Left hindlimb (tissue), 1 donor: ENCODE measurements at regions not wholly inside any gene's neighbourhood (a gene's known extent, or its start where the extent isn't known, plus 50 kb on each side); places are given as distances from the start of the nearest gene placed in this dataset.

Source experiments
- DNase-seq: peaks from one replicate; pipeline ENCODE4 v3.0.0-alpha.2; 2018

DNA sequence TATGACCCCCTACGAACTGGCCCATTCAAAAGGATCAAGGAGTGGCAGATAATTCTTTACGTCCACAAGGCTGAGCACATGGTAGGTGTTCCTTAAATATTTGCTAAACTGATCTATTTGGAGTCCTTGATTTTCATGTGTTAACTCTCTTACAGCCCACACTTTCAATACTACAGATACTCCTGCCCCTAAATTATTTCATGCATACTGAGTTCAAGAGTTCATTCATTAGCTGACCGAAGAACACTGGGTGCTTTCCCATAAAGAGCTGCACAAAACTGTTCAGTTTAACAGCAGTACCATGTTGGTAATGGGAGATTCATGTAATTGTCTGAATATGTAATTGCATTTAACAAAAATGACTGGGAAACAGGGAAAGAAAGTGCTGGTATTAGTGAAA is 170.5 kb upstream of the ADO start:
- no peak for DNase-seq

DNA sequence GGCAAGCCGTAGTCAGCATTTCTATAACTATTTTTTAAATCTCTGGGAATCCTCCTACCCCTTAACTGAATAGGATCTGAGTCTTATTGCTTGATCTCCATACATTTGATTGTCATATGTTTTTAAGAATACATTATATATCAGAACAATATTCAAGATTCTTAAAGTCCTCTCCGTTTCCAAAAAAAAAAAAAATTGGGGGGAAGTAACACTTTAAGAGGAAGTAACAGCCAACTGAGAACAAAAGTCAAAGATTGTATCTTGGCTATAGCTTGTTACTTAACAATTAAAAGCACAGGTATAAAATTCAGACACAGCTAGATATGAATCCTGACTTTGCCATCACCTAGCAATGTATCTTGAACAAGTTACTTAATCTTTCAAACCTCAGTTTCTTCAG is 169.9 kb upstream of the ADO start:
- no peak for DNase-seq

DNA sequence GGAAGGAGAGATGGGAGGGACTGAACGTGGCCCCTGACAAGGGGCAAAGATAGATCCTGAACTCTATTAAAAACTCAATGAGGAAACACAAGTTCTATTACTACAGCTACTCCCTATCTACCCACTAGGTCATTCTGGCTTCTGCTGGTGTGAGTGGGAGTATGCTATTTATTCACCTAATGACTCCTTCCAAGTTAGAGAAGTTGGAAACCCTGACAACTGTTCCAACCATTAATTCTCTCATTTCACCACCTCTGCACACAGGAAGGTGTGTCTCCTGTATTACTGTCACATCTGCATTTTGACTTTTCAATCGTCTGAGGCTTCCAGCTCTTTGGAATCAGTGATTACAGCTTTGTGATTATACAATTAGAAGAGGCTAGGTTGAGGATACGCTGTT is 169.4 kb upstream of the ADO start:
- DNase-seq = no peak

DNA sequence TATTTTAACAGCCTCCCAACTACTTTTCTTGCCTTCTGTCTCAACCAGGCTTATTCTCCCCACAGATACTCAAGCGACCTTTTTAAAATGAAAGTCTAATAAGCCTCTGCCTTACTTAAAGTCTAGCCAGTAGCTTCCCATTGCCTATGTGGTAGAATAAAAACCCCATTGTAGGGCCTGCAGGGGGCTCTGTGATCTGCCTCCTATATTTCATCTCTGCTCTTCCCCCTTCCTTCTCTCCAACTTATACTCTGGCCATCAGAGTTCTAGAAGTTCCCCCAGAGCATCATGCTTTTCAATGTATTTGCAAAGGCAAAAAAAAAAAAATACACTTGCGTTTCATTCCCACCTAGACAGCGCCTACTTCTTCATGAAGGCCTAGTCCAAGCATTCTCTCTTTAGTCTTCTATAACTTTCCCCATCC is 167.7 kb upstream of the ADO start:
- DNase-seq = no peak

DNA sequence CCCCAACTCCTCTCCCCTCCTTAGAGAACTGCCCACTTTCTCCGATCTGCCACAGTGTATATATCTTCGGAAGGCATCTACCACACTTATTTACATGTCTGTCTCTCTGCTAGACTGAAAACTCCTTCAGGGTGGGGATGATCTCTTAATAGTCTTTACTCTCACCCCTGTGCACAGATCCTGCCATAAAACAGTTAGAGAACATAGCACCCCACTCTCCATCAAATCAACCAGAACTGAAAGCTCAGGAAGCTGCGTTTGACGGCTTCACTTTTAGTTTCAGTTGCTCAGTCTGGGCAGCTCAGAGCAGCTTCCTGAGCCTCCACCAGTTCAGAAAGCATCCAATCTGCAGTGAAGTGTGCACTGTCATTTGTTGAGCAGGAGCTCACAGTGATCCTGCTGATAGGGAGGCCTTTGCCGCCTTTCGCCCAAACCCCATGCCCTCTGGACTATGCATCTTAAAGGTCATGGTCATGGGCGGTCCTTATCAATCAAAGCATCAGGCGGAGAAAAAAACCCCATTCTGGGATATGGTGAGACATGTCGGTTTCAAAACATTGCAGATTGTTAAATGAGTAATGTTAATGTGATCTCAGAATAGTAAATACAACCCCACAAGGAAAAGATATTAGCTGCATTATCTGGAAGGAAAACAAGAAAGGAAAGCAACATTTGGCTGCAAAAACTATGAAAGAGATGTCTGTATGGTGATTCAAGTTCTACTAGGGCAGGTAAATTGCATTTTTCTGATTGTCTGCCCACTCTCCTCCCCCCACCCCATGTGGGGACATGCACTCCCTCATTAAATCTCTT is 167.1 kb upstream of the ADO start:
- DNase-seq = no peak

DNA sequence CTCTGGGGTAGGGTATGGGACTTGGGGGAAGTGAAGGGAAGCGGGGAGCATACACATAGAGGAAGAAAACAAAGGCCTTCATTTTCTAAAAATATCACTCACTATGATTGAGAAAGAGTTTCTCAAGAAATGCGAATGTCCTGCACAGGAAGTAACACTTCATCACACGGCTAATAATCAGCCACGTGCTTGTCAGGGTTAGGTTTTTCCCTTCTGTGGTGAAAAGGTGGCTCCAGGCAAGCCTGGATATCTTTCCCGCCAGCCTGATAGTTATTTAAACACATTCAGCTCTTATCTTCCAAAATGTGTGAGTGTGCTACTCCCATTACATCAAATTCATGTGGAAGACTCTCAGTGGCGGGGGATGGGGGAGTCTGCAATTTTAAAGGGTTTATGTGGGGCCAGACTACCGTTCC is 166.4 kb upstream of the ADO start:
- no peak for DNase-seq

DNA sequence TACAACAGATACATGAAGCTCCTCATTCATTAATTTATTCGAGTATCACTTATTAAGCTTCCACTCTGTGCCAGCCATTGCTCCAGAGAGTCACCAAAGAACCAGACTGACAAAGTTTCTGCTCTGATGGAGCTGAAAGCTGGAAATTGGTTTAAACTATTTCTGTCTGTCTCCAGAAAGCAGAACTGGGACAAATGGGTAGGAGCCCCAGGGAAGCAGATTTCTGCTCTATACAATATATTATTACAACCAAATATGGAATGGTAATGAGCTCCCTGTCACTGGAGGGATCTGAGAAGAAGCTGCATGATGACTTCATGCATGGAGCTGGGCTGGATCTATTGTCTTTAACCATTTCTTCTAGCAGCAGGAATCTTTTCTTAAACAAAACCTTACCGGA is 165.4 kb upstream of the ADO start:
- no peak for DNase-seq

DNA sequence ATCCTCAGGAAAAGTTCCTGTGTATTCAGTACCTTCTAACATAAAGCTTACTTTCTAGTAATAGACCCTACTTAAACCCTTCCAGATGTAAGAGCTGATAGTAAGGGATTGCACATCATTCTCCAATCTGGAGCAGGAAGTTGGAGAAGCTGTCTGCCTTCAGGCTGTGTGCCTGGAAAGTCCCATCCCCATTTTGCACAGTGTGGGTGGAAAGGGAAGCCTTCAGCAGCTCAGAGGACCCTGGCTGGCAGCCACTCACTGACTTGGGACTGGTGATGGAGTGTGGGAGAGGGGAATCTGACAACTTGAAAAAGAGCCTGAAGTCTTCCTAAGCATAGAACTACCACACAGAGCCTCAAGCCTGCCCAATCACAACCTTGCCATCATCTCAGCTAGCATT is 164.1 kb upstream of the ADO start:
- DNase-seq = peak; percentile 61

DNA sequence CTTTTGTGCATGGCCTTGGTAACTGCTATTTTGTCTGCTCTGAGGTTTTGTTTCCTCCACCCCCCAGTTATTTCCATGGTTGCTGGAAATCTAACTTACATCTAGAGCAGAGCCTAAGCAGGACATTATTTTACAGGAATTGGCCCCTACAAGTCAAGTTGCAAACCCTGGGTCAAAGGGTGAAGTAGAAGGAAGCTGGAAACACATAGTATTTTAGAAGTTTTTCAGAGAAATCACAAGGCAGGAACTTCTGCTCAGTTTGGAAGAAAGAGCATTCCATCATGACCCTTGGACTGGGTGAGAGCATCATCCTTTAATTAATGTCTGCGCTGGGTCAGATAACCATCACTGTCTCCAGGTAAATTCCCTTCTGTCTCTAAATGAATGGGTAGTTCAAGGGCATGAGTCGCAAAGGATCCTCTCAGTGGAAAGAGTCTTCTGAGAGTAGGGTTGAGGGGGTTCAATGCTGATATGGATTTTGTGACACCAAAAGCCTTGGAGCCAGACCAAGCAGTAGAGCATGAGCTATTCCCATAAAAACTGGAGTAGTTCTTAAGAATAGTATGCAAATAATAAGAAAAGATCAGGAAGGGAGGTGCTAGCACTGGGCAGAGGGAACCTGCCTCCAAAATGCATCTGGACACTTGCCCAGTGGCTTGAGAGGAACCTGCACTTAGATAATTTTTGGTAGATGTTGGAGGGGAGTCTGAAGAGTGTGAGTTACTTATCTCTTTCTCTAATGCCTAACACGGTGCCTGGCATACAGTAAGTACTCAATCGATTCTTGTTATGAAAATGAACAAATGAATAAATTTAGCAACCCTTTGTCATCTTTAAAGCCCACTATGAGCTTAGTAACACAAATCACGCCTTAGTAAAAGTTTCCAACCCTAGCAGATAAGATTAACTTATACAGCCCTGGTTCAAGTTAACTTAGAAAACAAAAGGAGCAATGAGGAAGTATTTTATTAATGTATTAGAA is 160.6 kb upstream of the ADO start:
- DNase-seq = no peak

DNA sequence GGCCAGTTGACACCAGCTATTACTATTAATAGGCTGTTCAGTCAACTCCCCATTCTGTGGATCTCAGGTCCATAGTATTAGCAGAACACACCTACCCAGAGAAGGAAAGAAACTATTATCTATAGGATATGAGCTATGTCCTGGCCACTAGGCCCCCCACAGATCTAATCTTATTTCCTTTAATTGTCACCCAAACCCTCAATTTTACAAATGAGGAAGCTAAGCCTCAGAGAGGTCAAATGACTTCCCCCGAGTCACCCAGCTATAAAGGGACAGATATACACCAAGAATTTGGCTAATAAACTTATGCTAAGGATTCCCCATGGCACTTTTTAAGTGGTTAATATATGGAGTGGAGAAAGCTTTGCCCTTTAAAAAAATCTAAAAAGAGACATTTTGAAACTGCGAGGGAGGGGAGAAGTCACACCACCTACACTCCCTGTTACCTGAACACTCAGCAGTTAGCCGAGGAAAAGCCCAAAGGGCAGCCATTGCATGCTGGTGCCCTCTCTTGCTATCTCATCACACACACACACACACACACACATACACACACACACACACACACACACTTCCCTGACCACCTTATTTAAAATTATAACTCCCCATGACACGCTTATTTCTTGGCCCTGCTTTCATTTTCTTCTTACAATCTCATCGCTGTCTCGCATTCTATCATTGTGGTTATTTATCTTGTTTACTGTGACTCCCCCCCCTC is 157.0 kb upstream of the ADO start:
- DNase-seq = no peak

DNA sequence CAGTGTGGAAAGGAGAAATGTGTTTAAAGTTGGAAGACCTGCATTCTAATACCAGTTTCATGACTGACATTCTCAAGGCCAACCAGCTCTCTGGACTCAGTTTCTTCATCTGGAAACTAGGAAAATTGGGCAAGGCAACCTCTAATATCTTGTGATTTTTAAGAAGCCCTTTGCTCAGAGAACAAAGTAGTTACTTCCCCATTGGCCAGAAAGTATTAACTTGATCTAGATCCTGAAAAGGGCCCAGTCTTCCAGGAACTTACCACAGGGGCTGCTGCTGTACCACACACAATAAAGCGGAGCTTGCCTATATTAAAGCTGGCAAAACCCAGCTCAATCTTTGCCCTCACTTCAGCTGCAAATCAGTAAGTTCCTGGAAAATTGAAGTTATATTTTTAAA is 155.6 kb upstream of the ADO start:
- DNase-seq = no peak

DNA sequence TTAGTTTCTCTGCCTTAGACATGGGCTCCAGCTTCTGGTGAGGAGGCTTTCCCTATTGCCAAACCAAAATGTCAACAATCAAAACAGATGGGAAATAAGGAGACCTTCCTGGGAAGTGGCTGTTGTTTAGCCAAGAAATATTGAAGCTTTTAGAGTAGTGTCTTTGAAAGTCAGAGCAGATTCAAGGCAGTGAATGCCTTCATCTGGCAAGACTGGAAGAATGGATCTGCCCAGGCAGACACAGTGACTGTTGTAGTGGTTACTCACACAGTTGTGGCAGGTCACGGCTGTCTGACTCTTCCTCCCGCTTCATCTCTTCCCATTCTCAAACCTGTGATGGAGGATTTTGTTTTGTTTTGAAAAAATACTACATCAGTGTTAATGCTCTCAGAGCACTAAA is 154.1 kb upstream of the ADO start:
- no peak for DNase-seq

DNA sequence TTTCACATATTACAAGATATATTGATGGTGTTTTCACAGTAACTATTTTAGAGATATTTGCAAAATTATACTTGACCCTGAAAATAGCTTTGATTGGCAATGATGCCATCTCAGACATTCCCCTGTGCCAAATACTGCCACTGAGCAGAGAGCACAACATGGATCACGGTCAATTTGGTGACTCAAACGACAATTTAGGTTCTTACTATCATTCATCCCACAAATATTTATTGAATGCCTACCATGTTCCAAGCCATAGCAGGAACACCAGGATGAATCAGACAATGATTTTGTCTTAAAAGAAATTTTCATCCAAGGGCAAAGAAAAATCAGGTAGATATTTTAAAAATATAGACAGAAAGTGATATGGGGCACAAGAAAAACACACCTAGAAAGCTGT is 153.2 kb upstream of the ADO start:
- no peak for DNase-seq

DNA sequence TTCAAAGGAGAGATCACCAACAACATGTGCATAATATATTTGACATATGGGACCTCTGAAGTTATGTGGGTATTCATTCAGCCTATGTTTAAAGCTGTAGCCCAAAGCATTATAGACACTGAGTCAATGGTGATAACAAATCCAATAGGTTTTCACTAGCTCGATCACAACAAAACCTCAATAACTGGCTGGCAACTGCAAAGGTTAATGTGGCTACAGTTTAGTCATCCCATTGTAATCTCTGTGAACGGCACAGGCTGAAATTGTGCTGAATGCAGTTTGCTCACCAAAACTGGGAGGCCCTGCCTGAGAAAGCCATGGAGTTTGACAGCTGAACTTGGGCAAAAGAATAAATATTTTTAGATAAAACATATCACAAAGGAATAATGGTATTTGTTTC is 152.4 kb upstream of the ADO start:
- no peak for DNase-seq

DNA sequence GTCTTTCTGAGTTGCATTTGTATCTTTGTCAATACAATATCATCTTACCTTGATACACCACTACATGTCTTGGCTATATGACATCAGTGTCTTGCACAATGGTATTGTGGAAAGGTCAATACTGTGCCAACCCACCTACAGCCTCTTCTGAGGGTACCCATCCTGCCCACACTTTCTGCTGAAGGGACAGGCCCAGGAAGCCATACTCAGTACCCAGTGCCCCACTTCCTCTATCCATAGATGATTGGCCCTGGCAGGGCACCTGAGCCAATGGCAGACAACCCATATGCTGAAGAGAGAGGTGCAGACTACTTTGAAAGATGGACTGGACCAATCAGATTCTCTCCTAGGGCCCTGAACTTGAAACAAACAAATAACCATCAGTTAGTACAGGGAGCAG is 152.0 kb upstream of the ADO start:
- no peak for DNase-seq

DNA sequence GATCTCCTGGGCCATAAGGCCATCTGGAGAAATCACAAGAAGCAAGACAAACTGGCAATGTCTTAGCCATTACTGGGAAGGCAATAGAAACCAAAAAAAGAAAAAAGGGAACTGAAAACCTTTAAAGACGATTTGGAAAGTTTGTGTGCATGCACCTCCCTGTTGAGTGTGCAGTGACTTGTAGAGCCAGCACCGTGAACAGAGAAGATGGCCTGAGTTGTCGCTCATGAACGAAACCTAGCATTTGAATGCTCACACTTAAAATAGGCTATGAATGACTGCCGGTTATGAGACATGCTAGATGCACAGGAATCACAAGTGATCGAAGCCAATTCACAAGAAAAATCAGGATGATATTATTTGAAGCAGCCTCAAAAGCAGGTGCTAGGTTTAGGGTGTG is 151.3 kb upstream of the ADO start:
- DNase-seq = no peak

DNA sequence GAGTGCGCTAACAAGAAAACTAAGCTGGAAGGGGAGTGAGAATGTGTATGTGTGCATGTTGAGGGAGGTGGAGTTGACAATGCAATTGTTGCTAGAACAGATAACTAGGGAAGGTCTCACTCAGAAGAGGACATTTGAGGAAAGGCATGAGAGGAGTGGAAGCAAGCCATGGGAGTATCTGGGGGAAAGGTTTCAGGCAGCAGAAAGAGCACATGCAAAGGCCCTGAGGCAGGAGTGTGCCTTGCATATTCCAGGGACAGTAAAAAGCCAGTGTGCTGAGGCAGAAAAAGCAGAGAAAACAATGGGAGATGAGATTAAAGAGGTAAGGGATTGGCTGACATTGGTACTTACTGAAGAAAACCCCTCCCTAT is 149.6 kb upstream of the ADO start:
- no peak for DNase-seq

DNA sequence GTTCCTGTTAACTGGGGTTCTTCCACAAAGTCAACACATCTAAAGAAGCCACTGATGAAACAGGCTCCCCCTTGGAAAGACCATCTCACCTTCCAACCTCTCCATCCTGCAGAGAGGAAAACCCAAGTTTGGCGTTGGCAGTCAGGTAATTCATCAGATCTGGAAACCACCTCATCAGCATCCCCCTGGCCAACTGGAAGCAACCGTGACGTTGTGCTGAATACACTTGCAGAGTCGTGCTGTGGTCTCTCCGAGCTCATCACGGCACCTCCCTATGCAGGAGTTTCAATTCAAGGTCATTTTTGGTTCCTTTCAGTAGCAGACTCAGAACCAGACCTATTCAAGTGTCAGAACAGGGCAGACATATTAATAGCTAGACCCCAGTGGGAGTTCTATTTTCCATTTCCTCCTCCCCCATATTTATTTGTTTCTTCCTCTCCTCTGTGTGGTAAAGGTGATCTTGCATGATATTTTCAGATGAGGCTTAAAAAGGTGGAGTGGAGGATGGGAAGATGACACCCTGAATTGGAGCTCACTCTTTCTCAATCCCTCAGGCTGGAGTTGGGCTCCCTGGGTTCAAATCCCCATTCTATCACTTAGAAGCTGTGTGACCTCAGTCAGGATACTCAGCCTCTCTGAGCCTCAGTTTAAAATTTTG is 149.1 kb upstream of the ADO start:
- DNase-seq = no peak

DNA sequence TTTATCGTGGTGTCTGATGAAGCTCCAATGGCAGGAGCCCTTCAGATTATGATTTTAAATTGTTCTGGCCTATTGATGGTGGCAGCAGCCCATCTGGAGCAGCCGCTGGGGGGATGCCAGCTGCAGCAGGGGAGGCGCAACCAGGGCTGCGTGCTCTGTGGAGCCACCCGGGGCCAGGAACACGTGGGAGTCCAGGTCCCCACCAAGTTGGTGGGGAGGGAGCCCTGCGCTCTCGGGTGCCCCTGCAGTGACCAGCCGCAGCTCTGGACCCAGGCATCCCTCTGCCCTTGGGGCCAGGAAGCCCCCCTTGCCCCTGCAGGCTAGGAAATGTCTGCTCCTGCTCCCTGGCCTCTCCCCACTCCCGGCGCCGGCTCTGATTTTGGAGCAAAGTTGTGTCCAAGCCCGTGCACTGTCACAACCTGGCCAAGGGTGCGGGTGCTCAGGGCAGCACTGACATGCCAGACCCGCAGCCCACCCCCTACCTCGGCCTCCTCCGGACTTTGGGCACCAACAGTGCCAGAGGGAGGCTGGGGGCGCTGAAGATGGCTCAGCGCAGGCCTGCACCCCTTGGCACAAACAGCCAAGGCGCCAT is 147.2 kb upstream of the ADO start:
- no peak for DNase-seq

DNA sequence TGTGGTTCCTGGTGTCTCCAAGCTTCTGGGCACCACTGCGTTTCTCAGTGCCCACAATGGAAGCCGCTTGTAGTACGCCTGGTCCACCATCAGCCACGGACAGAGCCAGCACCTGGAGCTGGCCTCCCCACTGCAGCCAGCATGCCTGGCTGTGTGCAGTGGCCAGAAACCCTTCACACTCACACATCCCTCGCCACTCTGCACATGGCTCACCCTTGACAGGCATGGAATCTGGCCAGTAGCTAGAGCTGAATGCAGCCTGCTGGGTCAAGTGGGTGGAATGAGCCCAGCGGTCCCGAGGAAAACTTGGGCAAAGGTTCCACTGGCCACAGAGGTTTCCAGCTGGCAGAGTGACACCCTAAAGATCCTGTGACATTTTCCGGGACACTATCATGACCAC is 146.0 kb upstream of the ADO start:
- DNase-seq = no peak

DNA sequence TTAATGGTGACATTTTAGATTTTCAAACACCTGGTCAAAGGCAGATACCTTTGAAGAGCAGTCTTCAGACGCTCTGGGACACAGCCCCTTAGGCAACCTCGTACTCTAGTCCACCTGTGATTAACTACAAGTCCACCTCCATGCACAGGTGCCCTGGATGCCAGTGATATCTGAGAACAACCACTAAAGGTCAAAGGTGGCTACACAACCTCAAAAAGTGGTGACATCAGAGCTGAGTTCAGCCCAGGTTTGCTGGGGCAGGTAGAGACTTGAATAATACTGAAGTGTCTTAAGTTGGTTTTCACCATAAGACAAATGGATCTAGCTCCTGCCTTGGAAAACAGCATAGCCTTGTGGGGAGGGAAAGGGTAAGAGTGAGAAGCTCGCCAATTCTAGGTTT is 143.4 kb upstream of the ADO start:
- no peak for DNase-seq

DNA sequence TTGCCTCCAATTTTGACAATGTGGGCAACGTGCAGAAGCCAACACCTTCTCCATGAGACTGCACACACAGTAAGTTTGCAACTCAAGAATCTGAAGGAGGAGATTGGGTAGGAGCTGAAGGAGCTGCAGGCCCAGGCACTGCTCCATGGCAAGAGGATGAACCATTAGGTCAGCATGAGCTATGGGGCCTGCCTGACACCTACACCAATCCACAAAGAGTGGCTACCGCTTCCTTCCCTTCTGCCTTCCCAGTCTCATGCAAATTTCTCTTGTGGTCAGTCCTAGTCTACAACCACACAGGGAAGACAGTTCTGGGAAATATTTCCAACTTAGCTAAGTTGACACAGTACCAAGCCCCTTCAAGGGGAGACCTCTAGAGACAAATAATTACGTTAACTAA is 142.0 kb upstream of the ADO start:
- DNase-seq = no peak

DNA sequence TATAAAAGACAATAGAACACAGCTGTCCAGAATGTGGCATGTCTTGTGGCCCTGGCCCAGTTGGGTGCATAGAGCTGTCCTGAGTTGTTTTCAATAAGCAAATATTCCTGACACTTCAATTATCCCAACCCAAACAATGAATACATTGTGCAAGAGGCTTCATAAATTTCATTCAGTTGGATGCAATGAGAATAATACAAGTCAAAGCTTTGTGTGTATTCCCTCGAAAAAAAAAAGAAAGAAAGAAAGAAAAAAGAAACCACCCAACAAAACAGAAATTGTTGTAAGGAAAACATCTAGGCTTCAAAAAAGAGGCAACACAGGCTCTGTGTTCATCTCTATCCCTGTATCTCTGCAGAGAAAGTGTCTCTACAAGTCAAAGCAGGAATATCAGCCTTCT is 138.7 kb upstream of the ADO start:
- DNase-seq = no peak
